T-helper 2 cell (primary cell): ENCODE measurements at regions not wholly inside any gene's neighbourhood (a gene's known extent, or its start where the extent isn't known, plus 50 kb on each side); places are given as distances from the start of the nearest gene placed in this dataset.

Experiments
- DNase-seq, 5 experiments: peaks; one replicate each; pipeline versions ENCODE4 v3.0.0 to v3.0.0-alpha.2; 2012 to 2022

DNA sequence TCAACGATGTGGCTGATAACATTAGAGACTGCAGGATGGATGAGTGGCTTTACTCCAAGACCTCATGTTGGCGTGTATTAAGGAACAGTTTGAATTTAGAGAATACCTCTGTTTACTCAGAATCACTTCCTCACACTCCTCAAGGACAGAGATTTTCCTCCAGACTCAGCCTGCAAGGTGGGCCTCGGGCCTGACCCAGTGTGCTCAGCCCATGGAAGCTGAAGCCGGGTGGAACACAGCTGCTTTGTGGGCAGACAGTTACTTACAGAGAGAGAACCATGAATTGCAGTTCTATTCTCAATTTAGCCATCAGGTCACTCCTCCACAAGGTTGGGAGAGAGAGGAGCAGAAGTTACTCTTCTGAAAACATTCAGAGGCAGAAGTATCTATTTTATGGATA, 135.8 kb downstream of the SNX19 start:
- DNase-seq = no peak

DNA sequence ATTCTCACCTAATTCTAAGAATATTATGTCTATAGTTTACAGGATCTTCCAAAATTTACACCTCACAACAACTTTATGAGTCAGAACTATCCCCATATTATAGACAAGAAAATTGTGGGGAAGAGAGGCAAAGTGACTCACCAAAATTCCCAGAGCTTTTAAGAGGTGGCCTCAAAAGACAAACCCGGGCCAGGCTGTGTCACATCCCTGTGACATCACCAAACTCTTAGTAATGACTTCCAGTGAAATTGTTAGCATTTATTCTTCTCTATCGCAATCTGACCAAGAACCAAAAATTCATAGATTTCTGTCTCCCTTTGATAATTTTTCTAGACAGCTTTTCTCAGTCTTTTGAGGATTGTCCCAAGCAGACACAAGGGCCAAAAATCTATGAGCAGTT, 134.3 kb downstream of the SNX19 start:
- no peak for DNase-seq

DNA sequence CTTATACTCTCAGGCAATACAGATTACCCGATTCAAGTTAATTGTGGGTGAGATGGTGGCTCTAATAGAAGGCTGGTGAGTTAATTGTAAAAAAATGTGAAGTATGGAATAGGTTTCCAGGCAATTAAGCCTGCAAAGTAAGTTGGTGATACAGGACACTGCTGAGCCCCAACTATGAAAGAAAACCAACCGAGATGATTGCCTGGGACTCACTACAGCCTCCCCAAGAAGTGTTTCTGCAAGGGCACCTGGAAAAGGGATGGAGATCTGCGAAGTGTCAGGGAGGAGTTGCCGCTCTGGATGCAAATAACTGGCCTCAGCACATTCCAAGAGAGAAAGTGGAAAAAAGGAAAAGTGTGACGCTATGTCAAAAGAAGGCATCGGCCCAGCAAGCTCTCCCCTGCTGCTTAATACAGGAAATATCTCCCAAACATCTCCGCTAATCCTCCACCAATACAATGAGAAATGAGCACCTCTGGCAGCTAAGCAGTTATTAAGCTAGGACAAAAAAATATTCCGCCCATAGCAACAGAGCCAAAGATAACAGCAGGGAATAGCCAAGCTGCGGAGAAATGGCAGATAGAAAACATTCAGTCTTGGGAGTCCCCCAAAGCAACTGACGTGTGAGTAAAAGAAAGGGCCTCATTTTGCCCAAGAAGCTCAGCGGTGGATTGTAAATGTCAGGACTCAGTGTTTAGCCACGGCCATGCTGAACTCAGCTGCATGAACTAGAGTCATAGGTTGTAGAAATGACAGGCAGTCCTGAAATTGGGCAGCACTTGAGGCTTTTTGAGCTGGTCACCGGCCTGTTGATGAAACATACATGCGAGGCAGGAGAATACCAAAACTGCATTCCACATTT, 133.7 kb downstream of the SNX19 start:
- DNase-seq = no peak

DNA sequence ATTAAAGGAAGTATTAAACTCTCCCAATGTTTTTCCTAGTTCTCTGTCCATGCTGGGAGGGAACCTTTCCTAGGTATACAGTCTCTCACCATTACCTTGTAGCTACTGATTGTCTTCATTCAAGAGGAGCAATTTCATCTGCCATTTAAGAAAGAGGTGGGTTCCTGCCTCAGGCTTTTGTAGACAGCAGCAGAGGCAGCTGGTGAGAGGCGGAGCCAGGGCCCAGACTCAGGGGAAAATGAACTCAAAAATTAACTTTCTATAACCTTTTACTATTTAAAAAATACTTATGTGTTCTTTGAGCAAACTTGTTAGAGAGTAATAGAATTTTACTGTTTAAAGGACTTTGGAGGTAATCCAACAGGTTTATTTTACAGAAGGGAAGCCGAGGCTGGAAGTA, 133.0 kb downstream of the SNX19 start:
- DNase-seq = no peak

DNA sequence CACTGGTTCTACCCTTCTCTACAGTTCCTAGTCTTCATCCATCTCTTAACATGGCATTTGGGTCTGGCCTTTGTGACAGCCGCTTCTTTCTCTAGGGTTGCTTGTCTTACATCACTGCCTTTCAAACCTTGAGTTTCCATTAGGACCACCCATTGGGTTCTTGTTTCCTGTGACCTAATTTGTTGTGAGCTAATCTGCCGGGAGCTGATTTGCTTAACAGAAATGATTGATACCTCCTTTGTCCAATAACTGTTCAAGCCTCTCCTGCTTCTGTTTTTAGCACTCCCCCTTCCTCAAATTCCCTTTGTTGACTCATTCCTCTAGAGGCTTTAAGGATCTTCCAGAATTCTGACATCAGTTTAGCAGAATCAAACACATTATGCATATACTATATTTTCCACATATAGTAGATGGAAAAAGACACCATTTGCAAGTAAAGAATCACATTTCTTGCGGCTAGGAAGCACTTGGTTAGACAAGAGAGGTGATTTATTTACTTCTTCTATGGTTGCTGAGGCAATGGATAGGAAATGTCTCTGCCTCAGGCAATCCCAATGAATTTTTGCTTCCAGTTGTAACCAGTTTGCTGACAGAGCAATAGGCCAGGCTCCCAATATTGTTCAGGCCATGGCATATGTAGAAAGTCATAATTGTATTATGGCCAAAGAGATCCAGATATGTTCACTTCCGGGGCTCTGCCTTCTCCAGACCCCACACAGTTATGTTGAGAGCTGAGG, 130.7 kb downstream of the SNX19 start:
- peak in 1 of 5 experiments; percentile 6 for DNase-seq

DNA sequence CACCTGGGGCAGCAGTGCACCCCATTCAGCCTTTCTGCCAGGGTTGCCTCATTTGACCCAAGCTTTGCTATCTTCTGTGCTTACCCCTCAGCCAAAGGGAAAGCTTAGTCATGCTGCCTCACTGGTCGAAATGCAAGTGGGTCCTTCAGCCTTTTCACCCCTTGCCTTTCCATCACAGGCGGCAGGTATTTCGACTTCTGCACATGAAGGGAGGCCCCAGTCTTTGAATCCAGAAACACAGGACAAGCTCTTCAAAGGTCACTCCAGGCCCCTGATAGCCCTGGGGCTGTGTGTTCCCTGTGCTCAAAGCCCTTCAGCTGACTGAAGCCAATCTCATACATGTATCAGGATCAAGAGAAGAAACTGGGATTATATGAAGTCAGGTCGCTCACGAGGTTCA, 129.7 kb downstream of the SNX19 start:
- DNase-seq = no peak

DNA sequence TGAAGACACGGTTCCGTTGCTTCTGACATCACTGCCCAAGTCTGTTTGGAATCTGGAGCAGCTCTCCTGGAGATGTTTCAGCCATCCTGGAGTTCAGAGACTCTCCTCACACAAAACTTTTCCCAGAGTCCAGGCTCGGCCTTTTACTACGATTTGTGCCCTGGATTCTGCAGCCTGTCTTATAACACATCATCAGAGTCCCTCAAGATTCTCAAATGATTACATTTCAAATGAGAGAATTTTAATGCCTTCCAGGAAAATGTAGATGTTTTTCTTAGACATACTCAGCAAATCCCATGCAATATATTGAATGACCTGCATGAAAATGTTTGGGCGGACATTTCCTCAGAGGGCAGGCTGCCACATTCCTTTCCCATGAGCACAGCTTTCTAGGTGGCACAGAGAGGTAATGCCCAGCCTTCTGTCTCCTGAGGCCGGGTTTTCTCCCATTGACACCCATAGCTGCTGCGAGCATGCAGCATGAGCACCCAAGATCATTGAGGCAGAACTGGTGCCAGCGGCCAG, 129.1 kb downstream of the SNX19 start:
- DNase-seq = no peak

DNA sequence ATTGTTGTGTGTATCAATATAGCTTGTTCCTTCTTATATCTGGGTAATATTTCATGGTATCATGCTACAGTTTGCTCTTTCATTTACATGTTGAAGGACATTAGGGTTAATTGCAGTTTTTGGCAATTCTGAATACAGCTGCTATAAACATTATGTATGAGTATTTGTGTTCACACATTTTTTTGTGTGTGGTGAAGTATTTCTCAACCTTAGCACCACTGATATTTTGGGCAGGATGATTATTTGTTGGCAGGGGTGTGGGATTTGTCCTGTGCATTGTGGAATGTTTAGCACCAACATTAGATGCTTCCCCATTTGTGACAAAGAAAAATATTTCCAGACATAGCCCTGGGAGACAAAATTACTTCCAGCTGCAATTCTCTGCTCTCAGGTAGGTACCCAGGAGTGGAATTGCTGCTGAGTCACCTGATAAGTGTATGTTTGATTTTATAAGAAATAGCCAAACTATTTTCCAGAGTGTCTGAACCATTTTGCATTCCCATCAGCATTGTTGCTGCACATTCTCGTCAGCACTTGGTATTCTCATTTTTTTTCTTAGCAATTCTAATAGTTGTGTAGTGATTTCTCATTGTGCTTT, 128.2 kb downstream of the SNX19 start:
- DNase-seq = no peak

DNA sequence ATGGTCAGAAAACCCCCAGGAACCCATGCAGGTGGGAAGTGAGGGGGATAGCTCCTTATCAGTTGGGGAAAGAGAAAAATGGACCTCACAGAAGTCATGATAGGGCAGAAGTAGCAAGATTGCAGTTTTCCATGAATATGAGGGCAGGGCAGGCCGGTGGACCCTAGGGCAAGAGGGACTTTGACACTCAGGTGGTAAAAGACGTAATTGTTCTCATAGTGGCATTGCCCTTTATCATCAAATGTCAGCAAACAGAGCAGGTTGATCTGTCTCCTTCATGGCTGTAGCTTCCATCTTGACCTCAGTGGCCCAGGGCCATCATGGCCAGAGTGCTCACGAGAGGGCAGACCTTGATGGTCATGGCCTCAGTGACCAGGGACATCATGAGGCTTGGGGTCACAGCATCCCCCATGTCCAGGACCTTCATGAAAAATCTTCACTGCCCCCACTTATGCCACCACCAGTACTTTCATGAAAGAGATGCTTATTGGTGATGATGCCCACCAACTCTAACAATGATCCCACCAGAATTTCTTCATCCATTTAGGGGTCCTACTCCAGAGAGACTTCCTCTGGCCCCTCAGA, 127.1 kb downstream of the SNX19 start:
- DNase-seq = no peak

DNA sequence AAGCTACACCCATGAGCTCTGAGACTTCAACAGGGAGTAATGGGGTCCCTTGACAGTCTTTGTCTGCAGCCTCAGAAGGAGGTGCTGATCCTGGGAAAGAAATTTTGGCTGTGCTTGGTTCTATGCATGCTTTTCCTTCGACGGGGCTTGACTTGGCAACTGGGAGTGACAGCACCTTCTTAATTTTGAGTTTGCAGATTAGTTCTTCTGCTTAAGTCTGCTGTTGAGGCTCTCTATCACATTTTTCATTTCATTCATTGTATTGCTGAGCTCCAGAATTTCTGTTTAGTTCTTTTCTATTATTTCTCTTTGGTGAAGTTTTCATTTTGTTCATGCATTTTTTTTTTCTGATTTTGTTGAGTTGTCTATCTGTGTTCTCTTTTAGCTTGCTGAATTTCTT, 125.6 kb downstream of the SNX19 start:
- no peak for DNase-seq

DNA sequence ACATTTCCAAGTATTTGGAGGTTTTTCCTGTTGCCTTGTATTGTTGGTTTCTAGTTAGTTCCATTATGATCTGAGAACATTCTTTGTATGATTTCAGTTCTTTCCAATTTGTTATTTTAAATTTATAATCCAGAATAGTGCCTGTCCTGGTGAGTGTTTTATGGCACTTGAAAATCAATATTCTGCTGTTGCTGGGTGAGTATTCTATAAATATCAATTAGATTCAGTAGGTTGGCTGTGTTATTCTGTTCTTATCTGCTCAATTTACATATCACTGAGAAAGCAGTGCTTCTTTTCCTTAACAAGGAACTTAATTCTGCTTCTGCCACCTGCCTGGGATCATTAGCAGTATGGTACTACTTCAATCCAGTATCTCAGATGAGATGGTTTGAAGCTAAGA, 123.5 kb downstream of the SNX19 start:
- DNase-seq = no peak

DNA sequence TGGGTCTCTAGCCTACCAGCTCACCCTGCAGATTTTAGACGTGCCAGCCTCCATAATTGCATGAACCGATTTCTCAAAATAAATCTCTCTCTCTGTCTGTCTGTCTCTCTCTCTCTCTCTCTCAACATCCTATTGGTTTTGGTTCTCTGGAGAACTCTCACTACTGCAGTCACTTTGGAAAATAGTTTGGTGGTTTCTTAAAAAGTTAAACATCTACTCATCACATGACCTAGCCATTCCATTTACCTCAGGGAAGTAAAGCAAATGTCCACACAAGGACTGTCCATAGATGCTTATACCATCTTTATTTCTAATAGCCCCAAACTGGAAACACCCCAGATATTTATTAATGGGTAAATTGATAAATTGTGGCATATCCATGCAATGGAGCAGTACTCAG, 119.5 kb downstream of the SNX19 start:
- no peak for DNase-seq

DNA sequence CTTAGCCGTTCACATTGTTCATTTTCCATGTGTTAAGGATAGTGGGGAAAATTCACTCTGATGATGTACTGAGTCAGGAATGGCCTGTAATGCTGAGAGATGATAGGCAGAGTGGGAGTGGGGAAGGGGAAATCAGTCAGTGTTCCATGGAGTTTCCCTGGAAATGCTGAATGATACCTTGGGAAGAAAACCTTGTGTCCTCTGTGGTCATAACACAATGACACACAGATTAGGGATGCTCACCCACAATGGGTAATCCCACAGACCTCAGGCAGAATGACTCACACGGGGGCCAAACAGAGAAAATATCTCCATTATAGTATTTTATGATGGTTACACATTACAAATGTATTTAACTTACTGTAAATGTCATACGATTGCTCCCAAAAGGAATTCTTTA, 118.0 kb downstream of the SNX19 start:
- DNase-seq = no peak

DNA sequence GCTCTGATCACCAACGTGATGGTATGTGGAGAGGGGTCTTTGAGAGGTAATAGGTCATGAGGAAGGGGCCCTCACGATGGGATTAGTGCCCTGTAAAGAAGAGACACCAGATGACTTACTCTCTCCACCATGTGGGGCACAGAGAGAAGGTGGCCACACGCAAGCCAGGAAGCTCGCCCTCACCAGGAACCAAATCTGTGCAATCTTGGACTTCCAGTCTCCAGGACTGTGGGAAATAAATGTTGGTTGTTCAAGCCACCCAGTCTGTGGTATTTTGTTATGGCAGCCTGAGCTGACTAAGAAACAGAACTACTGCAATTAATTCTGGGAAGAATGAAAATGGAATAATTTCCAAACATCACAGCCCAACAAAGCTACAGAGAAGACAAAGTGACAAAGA, 117.5 kb downstream of the SNX19 start:
- DNase-seq = no peak

DNA sequence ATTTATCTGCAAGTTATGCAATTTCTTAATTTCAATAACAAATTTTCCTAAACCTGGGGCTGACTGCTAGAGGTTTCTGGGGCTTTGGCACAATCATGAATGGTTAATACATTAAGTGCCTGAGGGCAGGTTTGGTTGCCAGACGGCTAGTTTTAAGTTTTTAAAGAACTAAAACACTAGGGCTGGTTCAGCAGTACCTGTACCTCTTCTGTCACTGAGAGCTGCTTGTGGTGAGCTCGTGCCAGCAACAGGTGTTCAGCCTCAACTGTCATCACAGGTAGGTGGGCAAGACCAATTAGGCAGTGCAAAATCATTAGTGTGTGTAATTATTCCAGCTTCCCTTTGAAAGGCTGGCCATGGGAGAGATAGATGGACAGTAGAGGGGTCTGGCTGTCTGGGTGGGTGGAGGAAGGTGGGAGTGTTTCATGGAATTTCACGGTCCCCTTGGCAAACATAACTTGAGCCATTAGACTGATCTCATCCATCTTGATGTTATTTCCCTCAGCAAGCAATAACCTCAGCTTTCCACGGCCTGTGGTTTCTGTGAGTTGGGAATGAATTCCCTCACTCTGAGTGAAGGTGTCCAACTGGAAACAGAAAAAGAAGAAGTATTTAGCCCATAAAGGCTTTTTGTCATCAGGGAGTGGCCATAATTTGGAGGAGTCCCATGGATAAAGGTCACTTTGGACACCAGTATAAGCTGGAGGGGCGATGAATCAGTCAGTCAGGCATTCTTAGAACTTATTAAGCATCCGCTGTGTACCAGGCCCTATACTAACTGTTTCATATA, 114.8 kb downstream of the SNX19 start:
- no peak for DNase-seq

DNA sequence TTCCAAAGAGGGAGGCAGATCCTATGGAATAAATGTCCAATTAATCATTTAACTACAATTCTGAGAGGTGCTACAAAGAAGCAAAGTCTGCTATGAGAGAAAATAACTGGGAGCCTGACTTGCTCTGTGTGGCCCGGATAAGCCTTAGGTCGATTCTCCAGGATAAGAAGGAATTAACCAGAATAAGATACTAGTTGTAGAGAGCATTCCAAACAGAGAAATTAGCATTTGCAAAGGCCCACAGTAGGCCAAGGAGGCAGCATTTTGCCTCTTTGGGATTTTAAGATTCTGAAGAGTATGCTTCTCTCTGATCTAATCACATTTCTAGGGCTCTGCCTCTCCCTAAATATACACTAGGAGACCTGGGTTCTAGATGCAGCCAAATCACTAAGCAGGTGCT, 113.7 kb downstream of the SNX19 start:
- no peak for DNase-seq

DNA sequence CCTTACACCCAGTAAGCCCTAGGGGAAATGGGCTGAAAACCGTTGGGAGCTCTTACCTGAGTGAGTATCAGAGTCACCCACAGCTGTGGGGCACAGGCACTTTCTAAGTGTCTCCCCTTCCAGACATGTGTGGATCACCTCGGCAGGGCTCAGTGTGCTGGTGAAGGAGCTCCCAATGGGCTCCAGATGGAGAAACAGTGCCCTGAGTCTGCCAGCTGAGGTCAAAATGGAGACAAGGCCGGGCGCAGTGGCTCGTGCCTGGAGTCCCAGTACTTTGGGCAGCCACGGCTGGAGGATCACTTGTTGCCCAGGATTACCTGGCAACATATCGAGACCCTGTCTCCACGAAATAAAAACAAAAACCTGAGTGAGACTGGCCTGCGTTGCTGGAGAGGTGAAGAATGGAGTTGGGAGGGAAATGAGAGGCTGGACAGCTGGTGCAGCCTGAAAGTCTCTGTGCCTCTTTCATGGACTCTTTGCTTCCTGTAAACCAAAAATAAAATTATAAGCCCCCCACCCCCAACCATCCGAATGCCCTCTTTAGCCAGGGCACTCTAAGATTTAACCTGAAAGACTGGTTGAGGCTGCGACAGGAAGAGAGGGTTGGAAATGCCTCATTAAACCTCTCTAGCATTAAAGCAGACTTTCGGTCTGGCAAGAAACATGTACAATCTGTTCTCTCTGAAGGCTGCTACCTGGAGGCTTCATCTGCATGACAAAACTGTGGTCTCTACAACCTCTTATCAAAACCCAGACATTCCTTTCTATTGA, 111.8 kb downstream of the SNX19 start:
- DNase-seq = no peak

DNA sequence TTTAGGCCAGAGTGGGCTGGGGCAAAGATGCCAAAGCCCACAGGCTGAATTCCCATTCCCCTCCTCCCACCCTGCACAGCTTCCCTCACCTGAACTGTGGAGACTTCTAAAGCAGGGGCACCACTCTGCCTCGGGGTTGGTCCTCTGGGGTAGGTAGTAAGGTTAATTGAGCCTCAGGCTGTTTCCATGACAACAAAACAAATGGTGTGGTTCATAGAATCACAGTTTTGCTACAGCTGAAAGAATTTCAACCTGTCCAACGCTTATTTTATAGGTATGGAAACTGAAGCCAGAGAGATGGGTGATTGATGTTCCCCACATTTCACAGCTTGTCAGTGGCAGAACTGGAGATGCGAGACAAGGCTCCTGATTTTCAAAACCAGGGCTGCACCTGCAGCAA, 109.5 kb downstream of the SNX19 start:
- no peak for DNase-seq

DNA sequence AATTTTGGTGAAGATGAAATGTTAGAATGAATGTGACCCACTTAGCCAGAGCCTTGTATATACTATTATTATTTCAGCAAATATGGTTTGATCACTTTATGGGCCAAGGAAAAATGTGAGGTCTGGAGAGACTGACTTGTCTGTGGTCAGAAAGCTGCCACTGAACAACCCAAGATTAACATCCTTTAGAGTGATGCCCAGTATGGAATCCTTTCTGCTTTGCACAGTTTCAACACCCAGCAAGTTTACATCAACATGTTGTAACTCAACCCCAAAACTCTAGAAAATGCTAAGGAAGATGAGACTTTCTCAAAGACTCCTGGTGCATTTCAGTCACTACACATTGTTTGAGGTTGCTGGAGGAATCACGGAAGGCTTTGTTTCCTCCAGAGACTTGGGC, 107.7 kb downstream of the SNX19 start:
- no peak for DNase-seq

DNA sequence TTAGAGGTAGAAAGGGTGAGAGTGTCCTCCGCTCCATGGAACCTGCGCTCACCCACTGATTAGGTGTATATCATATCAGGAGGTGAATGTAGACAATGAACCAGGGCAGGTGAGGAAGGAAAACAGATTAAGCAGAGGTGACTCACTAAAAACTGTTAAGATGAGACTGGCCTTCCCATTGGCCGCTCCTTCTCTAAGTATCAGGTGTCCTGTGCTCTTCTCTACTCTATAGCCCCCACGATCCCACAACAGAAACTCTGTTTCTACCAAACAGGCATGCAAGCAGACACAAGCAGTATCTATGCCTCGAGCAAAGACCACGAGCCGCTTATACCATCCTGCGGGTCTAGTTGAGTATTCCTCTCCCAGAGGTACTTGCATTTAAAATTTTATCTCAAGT, 103.1 kb downstream of the SNX19 start:
- DNase-seq = no peak

DNA sequence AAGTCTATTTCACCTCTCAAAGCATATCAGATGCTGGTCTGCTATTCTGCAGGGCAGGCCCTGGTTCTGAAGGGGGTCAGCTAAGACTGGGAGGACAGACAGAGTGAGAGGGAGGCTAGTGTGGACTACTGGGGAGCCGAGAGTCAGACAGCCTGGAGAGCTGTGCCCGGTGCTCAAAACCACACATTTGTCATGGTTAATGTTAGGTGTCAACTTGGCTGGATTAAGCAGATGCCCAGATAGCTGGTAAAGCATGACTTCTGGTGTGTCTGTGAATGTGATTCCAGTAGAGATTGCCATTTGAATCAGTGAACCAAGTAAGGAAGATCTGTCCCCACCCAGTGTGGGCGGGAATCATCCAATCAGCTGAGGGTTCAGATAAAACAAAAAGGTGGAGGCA, 102.6 kb downstream of the SNX19 start:
- no peak for DNase-seq
